ENCODE measurements at regions not wholly inside any gene's neighbourhood (a gene's known extent, or its start where the extent isn't known, plus 50 kb on each side); places are given as distances from the start of the nearest gene placed in this dataset.

- no peaks in the 10 kb centered on the region for H3K27me3 ChIP-seq
- no peaks in the 10 kb centered on the region for H3K4me1 ChIP-seq
- H3K9me3 ChIP-seq = no peaks in the 10 kb centered on the region
- DNase-seq (ENCODE audit: low spot score in 2 of 2) = no peak
- H3K27ac ChIP-seq = no peak overlapping the region
- 71 to 76% methylated on average over 5 of the region's 5 CpGs for WGBS, 2 donors
- H3K36me3 ChIP-seq = no peaks in the 10 kb centered on the region
- TF ChIP-seq CTCF (IDR thresholded peaks at IDR 0.05) = no peak
- TF ChIP-seq EP300 (IDR thresholded peaks at IDR 0.05) = no peak
- TF ChIP-seq POLR2A (IDR thresholded peaks at IDR 0.05) = no peak
- H3K4me3 ChIP-seq = no peak overlapping the region
These were observed 1339.1 kb downstream of the OLFM4 start for GRCh38 chr13:54367639-54368271.

- H3K4me1 ChIP-seq = no peaks in the 10 kb centered on the region
- no peak overlapping the region for H3K4me3 ChIP-seq
- H3K9me3 ChIP-seq = no peaks in the 10 kb centered on the region
- H3K36me3 ChIP-seq = no peaks in the 10 kb centered on the region
- no peak overlapping the region for H3K27ac ChIP-seq
- no peaks in the 10 kb centered on the region for H3K27me3 ChIP-seq
- DNase-seq (ENCODE audit: low spot score in 2 of 2) = no peak
- TF ChIP-seq POLR2A (IDR thresholded peaks at IDR 0.05) (no peak), EP300 (IDR thresholded peaks at IDR 0.05) (no peak), CTCF (IDR thresholded peaks at IDR 0.05) (no peak)
These were observed 1339.8 kb downstream of the OLFM4 start for GRCh38 chr13:54368387-54368786.

GRCh38 chr13:54373211-54373610 is 1344.6 kb downstream of the OLFM4 start:
- H3K27me3 ChIP-seq = no peaks in the 10 kb centered on the region
- H3K36me3 ChIP-seq = no peaks in the 10 kb centered on the region
- no peak overlapping the region for H3K27ac ChIP-seq
- no peaks in the 10 kb centered on the region for H3K9me3 ChIP-seq
- DNase-seq (ENCODE audit: low spot score in 2 of 2) = no peak
- no peak overlapping the region for H3K4me3 ChIP-seq
- 0% methylated on average over 1 of the region's 1 CpG for WGBS, 2 donors
- H3K4me1 ChIP-seq = no peaks in the 10 kb centered on the region
- TF ChIP-seq EP300 (IDR thresholded peaks at IDR 0.05) = no peak
- no peak for TF ChIP-seq POLR2A (IDR thresholded peaks at IDR 0.05)
- no peak for TF ChIP-seq CTCF (IDR thresholded peaks at IDR 0.05)

- H3K4me3 ChIP-seq = no peak overlapping the region
- no peaks in the 10 kb centered on the region for H3K27me3 ChIP-seq
- H3K9me3 ChIP-seq = no peaks in the 10 kb centered on the region
- TF ChIP-seq EP300 (IDR thresholded peaks at IDR 0.05) = no peak
- no peak for TF ChIP-seq POLR2A (IDR thresholded peaks at IDR 0.05)
- TF ChIP-seq CTCF (IDR thresholded peaks at IDR 0.05) = no peak
- 78 to 87% methylated on average over 2 of the region's 2 CpGs for WGBS, 2 donors
- DNase-seq (ENCODE audit: low spot score in 2 of 2) = no peak
- H3K27ac ChIP-seq = no peak overlapping the region
- H3K4me1 ChIP-seq = no peaks in the 10 kb centered on the region
- no peaks in the 10 kb centered on the region for H3K36me3 ChIP-seq
These were observed 1350.8 kb downstream of the OLFM4 start for GRCh38 chr13:54379461-54379860.

GRCh38 chr13:54383604-54384003 is 1355.0 kb downstream of the OLFM4 start:
- H3K36me3 ChIP-seq = no peaks in the 10 kb centered on the region
- no peak overlapping the region for H3K4me3 ChIP-seq
- no peak overlapping the region for H3K27ac ChIP-seq
- TF ChIP-seq POLR2A (IDR thresholded peaks at IDR 0.05) (no peak), EP300 (IDR thresholded peaks at IDR 0.05) (no peak), CTCF (IDR thresholded peaks at IDR 0.05) (no peak)
- H3K9me3 ChIP-seq = peaks cover 0 to 4% (median 0%) of the 10 kb centered on the region in 4 donors
- no peaks in the 10 kb centered on the region for H3K27me3 ChIP-seq
- 62 to 67% methylated on average over 2 of the region's 2 CpGs for WGBS, 2 donors
- DNase-seq (ENCODE audit: low spot score in 2 of 2) = no peak
- no peaks in the 10 kb centered on the region for H3K4me1 ChIP-seq

Measured in tibial nerve (tissue), 4 donors.